Progenitor cell of endocrine pancreas (in vitro differentiated cells): ENCODE measurements at regions not wholly inside any gene's neighbourhood (a gene's known extent, or its start where the extent isn't known, plus 50 kb on each side); places are given as distances from the start of the nearest gene placed in this dataset.

Experiments used
- DNase-seq: peaks from one replicate; pipeline ENCODE4 v3.0.0; 2021; ENCODE audit warnings: low spot score; ENCODE audit not compliant: unreplicated experiment
- H3K27ac Mint-ChIP-seq: 2 replicates; pipeline ENCODE4 v1.8.0; 2021; ENCODE audit warnings: mild to moderate bottlenecking, moderate library complexity, mixed read lengths
- H3K27me3 Mint-ChIP-seq: 2 replicates; pipeline ENCODE4 v1.8.0; 2021; ENCODE audit warnings: mixed read lengths
- H3K36me3 Mint-ChIP-seq: 2 replicates; pipeline ENCODE4 v1.8.0; 2022; ENCODE audit warnings: mixed read lengths; ENCODE audit not compliant: insufficient read depth
- H3K4me1 Mint-ChIP-seq: 2 replicates; pipeline ENCODE4 v1.8.0; 2021; ENCODE audit warnings: low read depth, mixed read lengths
- H3K4me3 Mint-ChIP-seq: 2 replicates; pipeline ENCODE4 v1.8.0; 2021; ENCODE audit warnings: low read depth, mild to moderate bottlenecking, moderate library complexity, mixed read lengths
- H3K9me3 Mint-ChIP-seq: 2 replicates; pipeline ENCODE4 v1.8.0; 2021; ENCODE audit warnings: low read depth, mixed read lengths
- CTCF ChIP-seq: fragments of 200-600 bp; sonication (generic); IDR thresholded peaks from one replicate; pipeline ENCODE4 v1.5.0; 2021; ENCODE audit warnings: antibody characterized with exemption, mild to moderate bottlenecking; ENCODE audit not compliant: unreplicated experiment

DNA sequence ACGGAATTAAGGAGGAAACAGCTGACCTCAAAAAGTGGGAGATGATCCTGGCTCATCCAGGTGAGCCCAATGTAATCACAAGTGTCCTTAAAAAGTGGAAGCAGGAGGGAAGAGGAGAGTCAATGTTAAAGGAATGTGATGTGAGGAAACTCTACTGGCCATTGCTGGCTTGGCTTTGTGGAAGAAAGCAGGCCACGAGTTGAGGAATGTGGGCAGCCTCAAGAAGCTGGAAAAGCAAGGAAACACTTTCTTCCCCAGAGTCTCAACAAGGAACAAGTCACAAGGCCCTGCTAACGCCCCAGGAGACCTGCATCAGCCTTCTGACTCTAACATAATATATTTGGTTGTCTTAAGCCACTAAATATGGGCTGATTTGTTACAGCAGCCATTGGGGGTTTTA is 252.8 kb downstream of the PSAT1 start:
- no peak overlapping the region for H3K27ac Mint-ChIP-seq
- peaks cover 5% of the 10 kb centered on the region for H3K4me1 Mint-ChIP-seq
- H3K27me3 Mint-ChIP-seq = no peaks in the 10 kb centered on the region
- H3K9me3 Mint-ChIP-seq = no peaks in the 10 kb centered on the region
- no peak for DNase-seq
- no peak for TF ChIP-seq CTCF
- H3K4me3 Mint-ChIP-seq = no peak overlapping the region
- H3K36me3 Mint-ChIP-seq = no peaks in the 10 kb centered on the region

GRCh38 chr9:78552802-78553201 is 255.9 kb downstream of the PSAT1 start:
- Mint-ChIP-seq H3K4me3 (no peak overlapping the region), H3K36me3 (no peaks in the 10 kb centered on the region), H3K27ac (peak overlapping the region; percentile 45), H3K9me3 (no peaks in the 10 kb centered on the region), H3K4me1 (peaks cover 6% of the 10 kb centered on the region), H3K27me3 (no peaks in the 10 kb centered on the region)
- no peak for DNase-seq
- TF ChIP-seq CTCF = no peak

- Mint-ChIP-seq H3K36me3 (no peaks in the 10 kb centered on the region), H3K4me1 (peaks cover 11% of the 10 kb centered on the region), H3K4me3 (no peak overlapping the region), H3K9me3 (no peaks in the 10 kb centered on the region), H3K27me3 (no peaks in the 10 kb centered on the region), H3K27ac (no peak overlapping the region)
- no peak for DNase-seq
- TF ChIP-seq CTCF = no peak
Measured at GRCh38 chr9:78557540-78557939, 260.6 kb downstream of the PSAT1 start.

- no peak for DNase-seq
- Mint-ChIP-seq H3K4me1 (peaks cover 7% of the 10 kb centered on the region), H3K27ac (no peak overlapping the region), H3K9me3 (no peaks in the 10 kb centered on the region), H3K27me3 (no peaks in the 10 kb centered on the region), H3K36me3 (no peaks in the 10 kb centered on the region), H3K4me3 (no peak overlapping the region)
- TF ChIP-seq CTCF = no peak
Measured at GRCh38 chr9:78559449-78559885, 262.5 kb downstream of the PSAT1 start.

DNA sequence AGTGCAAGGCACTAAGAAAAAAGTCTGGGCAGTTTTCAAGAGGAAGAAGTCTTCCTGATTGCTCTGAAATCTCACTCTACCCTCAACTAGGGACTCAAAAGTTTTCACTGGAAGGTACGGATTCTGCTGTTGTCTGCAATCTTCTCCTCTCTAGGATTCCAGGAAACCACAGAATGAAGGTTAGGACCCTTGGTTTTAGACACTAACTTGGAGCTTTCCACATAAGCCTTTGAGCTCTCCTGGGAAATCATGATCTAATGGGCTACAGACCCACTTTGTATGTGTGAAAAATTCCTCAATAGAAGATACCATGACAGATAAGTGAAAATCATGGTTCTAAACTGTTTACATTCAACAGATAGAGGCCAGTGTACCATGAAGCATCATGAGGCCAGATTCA is 265.1 kb downstream of the PSAT1 start:
- TF ChIP-seq CTCF = no peak
- Mint-ChIP-seq H3K9me3 (no peaks in the 10 kb centered on the region), H3K36me3 (no peaks in the 10 kb centered on the region), H3K4me3 (no peak overlapping the region), H3K27ac (no peak overlapping the region), H3K27me3 (no peaks in the 10 kb centered on the region), H3K4me1 (peaks cover 7% of the 10 kb centered on the region)
- no peak for DNase-seq
